ENCODE measurements at regions not wholly inside any gene's neighbourhood (a gene's known extent, or its start where the extent isn't known, plus 50 kb on each side); places are given as distances from the start of the nearest gene placed in this dataset.

GRCh38 chr6:165823609-165824326 is 160.7 kb upstream of the PDE10A start:
- Histone ChIP-seq H2AFZ (ENCODE audit: low read depth, low read length) (no peak overlapping the region), H4K20me1 (ENCODE audit: insufficient read depth) (no peaks in the 10 kb centered on the region), H3K4me3 (ENCODE audit: low read length) (no peak overlapping the region), H3K9ac (ENCODE audit: low read length) (no peak overlapping the region), H3K27me3 (ENCODE audit: insufficient read depth, low read depth, low read length) (no peaks in the 10 kb centered on the region), H3K79me2 (replicated peaks; ENCODE audit: insufficient read depth, low read length) (no peaks in the 10 kb centered on the region), H3K4me2 (ENCODE audit: low read length) (no peak overlapping the region), H3K36me3 (ENCODE audit: insufficient read depth, low read length) (no peaks in the 10 kb centered on the region), H3F3A (ENCODE audit: insufficient read depth, low read length, poor library complexity, severe bottlenecking) (no peaks in the 10 kb centered on the region), H3K27ac (ENCODE audit: low read length) (no peak overlapping the region), H3K9me3 (ENCODE audit: low read length) (no peaks in the 10 kb centered on the region), H3K9me2 (ENCODE audit: insufficient read depth, low read length) (no peaks in the 10 kb centered on the region)
- TF ChIP-seq REST (IDR thresholded peaks at IDR 0.05; ENCODE audit: borderline replicate concordance) (no peak), EZH2 (IDR thresholded peaks at IDR 0.05; ENCODE audit: borderline replicate concordance, insufficient read depth, low read length, poor library complexity, severe bottlenecking) (no peak), CTCF (IDR thresholded peaks at IDR 0.05; ENCODE audit: poor library complexity, severe bottlenecking) (no peak), MXI1 (conservative IDR thresholded peaks at IDR 0.05; ENCODE audit: poor library complexity, severe bottlenecking) (no peak), RAD21 (conservative IDR thresholded peaks at IDR 0.05) (no peak), SMC3 (conservative IDR thresholded peaks at IDR 0.05; ENCODE audit: poor library complexity) (no peak), EP300 (conservative IDR thresholded peaks at IDR 0.05; ENCODE audit: poor library complexity, severe bottlenecking) (peak; percentile 36), TAF1 (IDR thresholded peaks at IDR 0.05; ENCODE audit: low read depth) (no peak)

GRCh38 chr6:165822501-165822900 is 159.5 kb upstream of the PDE10A start:
- no peak overlapping the region for H2AFZ ChIP-seq (ENCODE audit: low read depth, low read length)
- no peaks in the 10 kb centered on the region for H3K79me2 ChIP-seq (replicated peaks; ENCODE audit: insufficient read depth, low read length)
- no peak overlapping the region for H3K4me3 ChIP-seq (ENCODE audit: low read length)
- no peak overlapping the region for H3K27ac ChIP-seq (ENCODE audit: low read length)
- H3K9ac ChIP-seq (ENCODE audit: low read length) = no peak overlapping the region
- no peaks in the 10 kb centered on the region for H3K9me2 ChIP-seq (ENCODE audit: insufficient read depth, low read length)
- H3F3A ChIP-seq (ENCODE audit: insufficient read depth, low read length, poor library complexity, severe bottlenecking) = no peaks in the 10 kb centered on the region
- H3K4me2 ChIP-seq (ENCODE audit: low read length) = no peak overlapping the region
- H3K36me3 ChIP-seq (ENCODE audit: insufficient read depth, low read length) = no peaks in the 10 kb centered on the region
- no peaks in the 10 kb centered on the region for H4K20me1 ChIP-seq (ENCODE audit: insufficient read depth)
- H3K27me3 ChIP-seq (ENCODE audit: insufficient read depth, low read depth, low read length) = no peaks in the 10 kb centered on the region
- H3K9me3 ChIP-seq (ENCODE audit: low read length) = no peaks in the 10 kb centered on the region
- TF ChIP-seq SMC3 (conservative IDR thresholded peaks at IDR 0.05; ENCODE audit: poor library complexity) = no peak
- no peak for TF ChIP-seq EZH2 (IDR thresholded peaks at IDR 0.05; ENCODE audit: borderline replicate concordance, insufficient read depth, low read length, poor library complexity, severe bottlenecking)
- TF ChIP-seq CTCF (IDR thresholded peaks at IDR 0.05; ENCODE audit: poor library complexity, severe bottlenecking) = no peak
- TF ChIP-seq REST (IDR thresholded peaks at IDR 0.05; ENCODE audit: borderline replicate concordance) = no peak
- no peak for TF ChIP-seq MXI1 (conservative IDR thresholded peaks at IDR 0.05; ENCODE audit: poor library complexity, severe bottlenecking)
- no peak for TF ChIP-seq POLR2AphosphoS5 (IDR thresholded peaks at IDR 0.05)
- no peak for TF ChIP-seq EP300 (conservative IDR thresholded peaks at IDR 0.05; ENCODE audit: poor library complexity, severe bottlenecking)
- TF ChIP-seq TAF1 (IDR thresholded peaks at IDR 0.05; ENCODE audit: low read depth) = no peak
- TF ChIP-seq RAD21 (conservative IDR thresholded peaks at IDR 0.05) = no peak

Measured in neural cell (in vitro differentiated cells).